ENCODE measurements at regions not wholly inside any gene's neighbourhood (a gene's known extent, or its start where the extent isn't known, plus 50 kb on each side); places are given as distances from the start of the nearest gene placed in this dataset.

GRCh38 chr11:104594228-104594958 lies 303.9 kb downstream of the CASP12 start:
- no peak for DNase-seq (ENCODE audit: low read depth)

- no peak for DNase-seq (ENCODE audit: low read depth)
Observed at GRCh38 chr11:104588970-104589369, 309.3 kb downstream of the CASP12 start.

- DNase-seq (ENCODE audit: low read depth), result no peak
Observed at GRCh38 chr11:104588446-104588845, 309.8 kb downstream of the CASP12 start.

- DNase-seq (ENCODE audit: low read depth), result no peak
Observed at GRCh38 chr11:104584823-104585222, 313.4 kb downstream of the CASP12 start.

GRCh38 chr11:104583857-104584256 lies 314.4 kb downstream of the CASP12 start:
- no peak for DNase-seq (ENCODE audit: low read depth)

- no peak for DNase-seq (ENCODE audit: low read depth)
Observed at GRCh38 chr11:104582431-104582830, 315.8 kb downstream of the CASP12 start.

- DNase-seq (ENCODE audit: low read depth), result no peak
Observed at GRCh38 chr11:104581246-104581980, 316.8 kb downstream of the CASP12 start.

GRCh38 chr11:104573441-104573990 lies 324.7 kb downstream of the CASP12 start:
- DNase-seq (ENCODE audit: low read depth), result no peak

GRCh38 chr11:104572279-104572678 lies 326.0 kb downstream of the CASP12 start:
- no peak for DNase-seq (ENCODE audit: low read depth)

- DNase-seq (ENCODE audit: low read depth), result no peak
Observed at GRCh38 chr11:104570078-104570701, 328.1 kb downstream of the CASP12 start.

- DNase-seq (ENCODE audit: low read depth), result no peak
Observed at GRCh38 chr11:104565583-104565961, 332.7 kb downstream of the CASP12 start.

- no peak for DNase-seq (ENCODE audit: low read depth)
Observed at GRCh38 chr11:104564921-104565582, 333.2 kb downstream of the CASP12 start.

- no peak for DNase-seq (ENCODE audit: low read depth)
Observed at GRCh38 chr11:104556606-104557301, 341.5 kb downstream of the CASP12 start.

GRCh38 chr11:104549019-104549418 lies 349.2 kb downstream of the CASP12 start:
- DNase-seq (ENCODE audit: low read depth), result no peak

GRCh38 chr11:104547996-104548661 lies 350.1 kb downstream of the CASP12 start:
- no peak for DNase-seq (ENCODE audit: low read depth)

- DNase-seq (ENCODE audit: low read depth), result no peak
Observed at GRCh38 chr11:104546501-104546900, 351.8 kb downstream of the CASP12 start.

GRCh38 chr11:104541701-104542100 lies 356.6 kb downstream of the CASP12 start:
- no peak for DNase-seq (ENCODE audit: low read depth)

GRCh38 chr11:104538313-104538712 lies 359.9 kb downstream of the CASP12 start:
- DNase-seq (ENCODE audit: low read depth), result no peak

GRCh38 chr11:104534278-104534677 lies 364.0 kb downstream of the CASP12 start:
- DNase-seq (ENCODE audit: low read depth), result no peak

- no peak for DNase-seq (ENCODE audit: low read depth)
Observed at GRCh38 chr11:104531894-104532293, 366.4 kb downstream of the CASP12 start.

- DNase-seq (ENCODE audit: low read depth), result no peak
Observed at GRCh38 chr11:104531075-104531474, 367.1 kb upstream of the PDGFD start.
